Progenitor cell of endocrine pancreas (in vitro differentiated cells): ENCODE measurements at regions not wholly inside any gene's neighbourhood (a gene's known extent, or its start where the extent isn't known, plus 50 kb on each side); places are given as distances from the start of the nearest gene placed in this dataset.

Experiments
- DNase-seq: peaks from one replicate; pipeline ENCODE4 v3.0.0; 2021; ENCODE audit warnings: low spot score; ENCODE audit not compliant: unreplicated experiment
- H3K27ac Mint-ChIP-seq: 2 replicates; pipeline ENCODE4 v1.8.0; 2021; ENCODE audit warnings: mild to moderate bottlenecking, moderate library complexity, mixed read lengths
- H3K27me3 Mint-ChIP-seq: 2 replicates; pipeline ENCODE4 v1.8.0; 2021; ENCODE audit warnings: mixed read lengths
- H3K36me3 Mint-ChIP-seq: 2 replicates; pipeline ENCODE4 v1.8.0; 2022; ENCODE audit warnings: mixed read lengths; ENCODE audit not compliant: insufficient read depth
- H3K4me1 Mint-ChIP-seq: 2 replicates; pipeline ENCODE4 v1.8.0; 2021; ENCODE audit warnings: low read depth, mixed read lengths
- H3K4me3 Mint-ChIP-seq: 2 replicates; pipeline ENCODE4 v1.8.0; 2021; ENCODE audit warnings: low read depth, mild to moderate bottlenecking, moderate library complexity, mixed read lengths
- H3K9me3 Mint-ChIP-seq: 2 replicates; pipeline ENCODE4 v1.8.0; 2021; ENCODE audit warnings: low read depth, mixed read lengths
- TF ChIP-seq, protein P1 (sequence below): fragments of 200-600 bp; sonication (generic); IDR thresholded peaks from one replicate; pipeline ENCODE4 v1.5.0; 2021; ENCODE audit warnings: antibody characterized with exemption, mild to moderate bottlenecking; ENCODE audit not compliant: unreplicated experiment

DNA sequence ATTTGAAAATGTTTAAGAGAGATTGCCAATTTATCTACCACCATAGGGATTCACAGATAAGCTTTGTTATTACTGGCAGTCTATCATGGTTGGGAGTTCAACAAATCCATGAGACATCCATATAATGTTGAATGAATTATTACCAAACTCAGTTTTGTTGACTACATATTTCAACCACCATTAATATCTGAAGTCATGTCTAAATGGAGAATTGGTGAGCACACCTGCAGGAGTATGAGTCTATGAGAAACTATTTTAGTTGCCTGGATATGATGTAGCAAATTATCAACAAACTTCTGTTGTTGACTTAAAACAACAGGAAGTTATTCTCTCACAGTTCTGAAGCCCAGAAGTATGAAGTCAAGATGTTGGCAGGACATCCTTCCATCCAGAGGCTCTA lies 126.8 kb upstream of the FBXL7 start:
- Mint-ChIP-seq H3K36me3 (no peaks in the 10 kb centered on the region), H3K4me1 (no peaks in the 10 kb centered on the region), H3K27me3 (no peaks in the 10 kb centered on the region), H3K9me3 (no peaks in the 10 kb centered on the region), H3K27ac (no peak overlapping the region), H3K4me3 (no peak overlapping the region)
- TF ChIP-seq, protein P1, sequence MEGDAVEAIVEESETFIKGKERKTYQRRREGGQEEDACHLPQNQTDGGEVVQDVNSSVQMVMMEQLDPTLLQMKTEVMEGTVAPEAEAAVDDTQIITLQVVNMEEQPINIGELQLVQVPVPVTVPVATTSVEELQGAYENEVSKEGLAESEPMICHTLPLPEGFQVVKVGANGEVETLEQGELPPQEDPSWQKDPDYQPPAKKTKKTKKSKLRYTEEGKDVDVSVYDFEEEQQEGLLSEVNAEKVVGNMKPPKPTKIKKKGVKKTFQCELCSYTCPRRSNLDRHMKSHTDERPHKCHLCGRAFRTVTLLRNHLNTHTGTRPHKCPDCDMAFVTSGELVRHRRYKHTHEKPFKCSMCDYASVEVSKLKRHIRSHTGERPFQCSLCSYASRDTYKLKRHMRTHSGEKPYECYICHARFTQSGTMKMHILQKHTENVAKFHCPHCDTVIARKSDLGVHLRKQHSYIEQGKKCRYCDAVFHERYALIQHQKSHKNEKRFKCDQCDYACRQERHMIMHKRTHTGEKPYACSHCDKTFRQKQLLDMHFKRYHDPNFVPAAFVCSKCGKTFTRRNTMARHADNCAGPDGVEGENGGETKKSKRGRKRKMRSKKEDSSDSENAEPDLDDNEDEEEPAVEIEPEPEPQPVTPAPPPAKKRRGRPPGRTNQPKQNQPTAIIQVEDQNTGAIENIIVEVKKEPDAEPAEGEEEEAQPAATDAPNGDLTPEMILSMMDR: no peak
- no peak for DNase-seq

DNA sequence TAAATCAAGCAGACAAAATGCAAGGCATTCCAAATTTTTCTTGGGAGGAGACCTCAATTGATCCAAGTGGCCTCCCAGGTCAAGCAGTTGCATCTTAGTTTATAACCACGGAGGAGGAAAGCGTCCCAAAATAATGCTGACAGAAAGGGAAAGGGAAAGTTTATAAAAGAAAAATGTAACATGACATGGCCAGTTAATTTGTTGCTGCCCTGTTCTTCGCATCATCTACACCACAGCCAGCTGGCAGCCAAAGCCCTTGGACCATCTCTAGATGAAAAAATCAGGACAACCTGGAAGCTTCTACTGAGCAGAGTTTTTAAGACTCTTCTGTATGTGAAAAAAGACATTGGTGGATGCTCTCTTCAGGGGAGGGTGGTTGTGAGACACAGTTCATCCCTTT lies 128.8 kb upstream of the FBXL7 start:
- no peak overlapping the region for H3K4me3 Mint-ChIP-seq
- no peak overlapping the region for H3K27ac Mint-ChIP-seq
- DNase-seq: no peak
- no peaks in the 10 kb centered on the region for H3K27me3 Mint-ChIP-seq
- no peaks in the 10 kb centered on the region for H3K36me3 Mint-ChIP-seq
- TF ChIP-seq, protein P1: no peak
- H3K4me1 Mint-ChIP-seq: no peaks in the 10 kb centered on the region
- no peaks in the 10 kb centered on the region for H3K9me3 Mint-ChIP-seq

DNA sequence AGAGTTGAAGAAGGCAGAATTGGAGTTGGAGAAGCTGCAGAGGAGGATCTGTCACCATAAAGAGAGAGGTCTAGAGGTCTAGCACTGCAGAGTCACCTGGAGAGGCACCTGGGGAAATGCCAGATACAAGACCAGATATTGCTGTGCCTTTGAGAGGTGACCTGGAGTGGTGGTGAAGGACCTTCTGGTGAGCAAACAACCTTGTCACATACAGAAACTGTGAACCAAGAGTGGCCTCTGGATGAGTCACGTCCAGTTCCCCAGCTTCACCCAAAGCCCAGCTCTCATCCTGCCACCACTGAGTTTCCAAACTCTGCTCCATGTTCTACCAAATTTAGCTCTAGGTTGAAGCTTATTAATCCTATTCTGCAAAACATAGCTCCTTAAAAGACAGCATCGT lies 131.1 kb upstream of the FBXL7 start:
- H3K4me3 Mint-ChIP-seq: no peak overlapping the region
- H3K9me3 Mint-ChIP-seq: no peaks in the 10 kb centered on the region
- no peaks in the 10 kb centered on the region for H3K27me3 Mint-ChIP-seq
- no peaks in the 10 kb centered on the region for H3K4me1 Mint-ChIP-seq
- H3K36me3 Mint-ChIP-seq: no peaks in the 10 kb centered on the region
- H3K27ac Mint-ChIP-seq: no peak overlapping the region
- no peak for DNase-seq
- TF ChIP-seq, protein P1: no peak

DNA sequence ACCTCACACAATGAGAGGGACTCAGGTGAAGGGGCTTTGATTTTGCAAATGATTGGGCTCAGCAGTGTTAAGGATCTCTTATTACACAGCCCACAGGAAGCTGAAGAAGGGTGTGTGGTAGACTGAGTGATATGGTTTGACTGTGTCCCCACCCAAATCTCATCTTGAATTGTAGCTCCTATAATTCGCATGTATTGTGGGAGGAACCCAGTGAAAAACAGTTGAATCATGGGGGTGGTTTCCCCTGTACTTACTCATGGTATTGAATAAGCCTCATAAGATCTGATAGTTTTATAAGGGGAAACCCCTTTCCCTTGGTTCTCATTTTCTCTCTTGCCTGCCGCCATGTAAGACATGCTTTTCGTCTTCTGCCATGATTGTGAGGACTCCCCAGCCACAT lies 132.5 kb upstream of the FBXL7 start:
- Mint-ChIP-seq H3K9me3 (no peaks in the 10 kb centered on the region), H3K27ac (no peak overlapping the region), H3K36me3 (no peaks in the 10 kb centered on the region), H3K4me1 (no peaks in the 10 kb centered on the region), H3K4me3 (no peak overlapping the region), H3K27me3 (no peaks in the 10 kb centered on the region)
- no peak for DNase-seq
- TF ChIP-seq, protein P1: no peak

DNA sequence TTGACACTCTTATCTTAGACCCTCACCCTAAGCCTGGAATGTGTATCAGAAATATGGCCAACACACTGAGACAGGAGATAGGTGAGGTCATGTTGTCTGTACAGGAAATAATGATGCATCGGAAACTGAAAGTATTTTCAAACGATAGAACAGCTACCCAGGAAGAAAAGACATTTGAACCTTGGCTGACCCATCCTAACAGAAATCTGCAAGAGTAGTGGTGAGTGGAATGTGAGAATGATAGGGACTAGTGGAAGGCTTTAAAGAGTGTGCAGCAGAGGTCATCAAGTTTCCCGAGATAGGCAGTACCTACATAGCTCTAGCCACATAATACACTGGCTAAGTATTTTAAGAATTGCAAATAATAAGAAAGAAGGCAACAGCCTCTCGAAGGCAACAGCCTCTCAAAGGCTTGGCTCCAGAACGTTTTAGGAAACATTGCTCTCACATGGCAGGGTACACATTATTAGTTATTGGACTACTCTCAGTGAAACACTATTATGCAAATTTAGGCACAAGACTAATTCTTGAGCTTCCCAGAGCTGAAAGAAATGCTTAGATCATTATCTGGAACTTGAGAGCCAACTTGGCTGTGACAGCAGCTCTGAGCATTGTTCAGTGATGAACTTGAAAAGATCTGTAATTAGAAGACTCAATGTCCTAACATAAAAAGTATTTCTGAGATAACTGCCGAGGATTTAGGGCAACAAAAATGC lies 133.1 kb upstream of the FBXL7 start:
- Mint-ChIP-seq H3K9me3 (no peaks in the 10 kb centered on the region), H3K27ac (no peak overlapping the region), H3K4me1 (no peaks in the 10 kb centered on the region), H3K36me3 (no peaks in the 10 kb centered on the region), H3K27me3 (no peaks in the 10 kb centered on the region), H3K4me3 (no peak overlapping the region)
- TF ChIP-seq, protein P1: no peak
- no peak for DNase-seq
